ENCODE measurements at regions not wholly inside any gene's neighbourhood (a gene's known extent, or its start where the extent isn't known, plus 50 kb on each side); places are given as distances from the start of the nearest gene placed in this dataset.

DNA sequence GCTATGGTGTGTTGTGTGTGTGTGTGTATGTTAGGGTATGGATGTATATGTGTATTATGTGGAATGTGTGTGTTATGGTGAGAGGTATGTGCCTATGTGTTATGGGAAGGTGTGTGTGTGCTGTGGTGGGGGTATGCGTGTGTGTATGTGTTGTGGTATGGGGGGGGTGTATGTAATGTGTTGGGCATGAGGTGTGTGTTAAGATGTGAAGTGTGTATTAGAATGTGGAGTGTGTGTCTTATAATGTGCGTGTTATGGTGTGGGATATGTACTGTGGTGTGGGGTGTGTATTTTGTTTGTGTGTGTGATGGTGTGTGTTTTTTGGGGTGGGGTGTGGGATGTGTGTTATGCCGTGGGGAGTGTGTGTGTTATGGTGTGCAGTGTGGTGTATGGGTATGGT lies 242.5 kb downstream of the RHOU start:
- TF ChIP-seq, protein P1, sequence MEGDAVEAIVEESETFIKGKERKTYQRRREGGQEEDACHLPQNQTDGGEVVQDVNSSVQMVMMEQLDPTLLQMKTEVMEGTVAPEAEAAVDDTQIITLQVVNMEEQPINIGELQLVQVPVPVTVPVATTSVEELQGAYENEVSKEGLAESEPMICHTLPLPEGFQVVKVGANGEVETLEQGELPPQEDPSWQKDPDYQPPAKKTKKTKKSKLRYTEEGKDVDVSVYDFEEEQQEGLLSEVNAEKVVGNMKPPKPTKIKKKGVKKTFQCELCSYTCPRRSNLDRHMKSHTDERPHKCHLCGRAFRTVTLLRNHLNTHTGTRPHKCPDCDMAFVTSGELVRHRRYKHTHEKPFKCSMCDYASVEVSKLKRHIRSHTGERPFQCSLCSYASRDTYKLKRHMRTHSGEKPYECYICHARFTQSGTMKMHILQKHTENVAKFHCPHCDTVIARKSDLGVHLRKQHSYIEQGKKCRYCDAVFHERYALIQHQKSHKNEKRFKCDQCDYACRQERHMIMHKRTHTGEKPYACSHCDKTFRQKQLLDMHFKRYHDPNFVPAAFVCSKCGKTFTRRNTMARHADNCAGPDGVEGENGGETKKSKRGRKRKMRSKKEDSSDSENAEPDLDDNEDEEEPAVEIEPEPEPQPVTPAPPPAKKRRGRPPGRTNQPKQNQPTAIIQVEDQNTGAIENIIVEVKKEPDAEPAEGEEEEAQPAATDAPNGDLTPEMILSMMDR (IDR thresholded peaks at IDR 0.05) = no peak
- no peak for TF ChIP-seq POLR2A (IDR thresholded peaks at IDR 0.05)
